SU-DHL-6 (cell line): ENCODE measurements at regions not wholly inside any gene's neighbourhood (a gene's known extent, or its start where the extent isn't known, plus 50 kb on each side); places are given as distances from the start of the nearest gene placed in this dataset.

ENCODE experiments used
- H2AFZ ChIP-seq: fragments of 200-600 bp; sonication (generic); 2 replicates; pipeline ENCODE4 v1.6.1; 2014; ENCODE audit warnings: low read depth, mild to moderate bottlenecking, moderate library complexity, mixed read lengths, antibody characterized with exemption, low read length; ENCODE audit not compliant: severe bottlenecking
- H3F3A ChIP-seq: fragments of 200-600 bp; shearing (Covaris generic); 2 replicates; pipeline ENCODE4 v1.6.0; 2016; ENCODE audit warnings: antibody characterized with exemption, mild to moderate bottlenecking; ENCODE audit not compliant: insufficient read depth
- H3K27ac ChIP-seq: fragments of 200-600 bp; sonication (generic); 2 replicates; pipeline ENCODE4 v1.5.1; 2016; ENCODE audit warnings: low read depth, mild to moderate bottlenecking, low read length, moderate library complexity, mixed read lengths
- H3K27me3 ChIP-seq: fragments of 200-600 bp; sonication (generic), shearing (Covaris generic); 2 replicates; pipeline ENCODE4 v1.6.0; 2014; ENCODE audit warnings: mild to moderate bottlenecking, low read length
- H3K36me3 ChIP-seq: fragments of 200-600 bp; sonication (generic); 2 replicates; pipeline ENCODE4 v1.6.1; 2014; ENCODE audit warnings: mild to moderate bottlenecking, low read length, mixed read lengths
- H3K4me2 ChIP-seq: fragments of 300-600, 200-600 bp; shearing (Covaris generic), sonication (generic); 2 replicates; pipeline ENCODE4 v1.6.0; 2014; ENCODE audit warnings: low read length, low read depth, mild to moderate bottlenecking; ENCODE audit not compliant: poor library complexity, severe bottlenecking
- H3K4me3 ChIP-seq: fragments of 200-600 bp; sonication (generic); 2 replicates; pipeline ENCODE4 v1.5.1; 2014; ENCODE audit warnings: antibody characterized with exemption, low read length, mild to moderate bottlenecking, mixed read lengths; ENCODE audit not compliant: insufficient read depth, poor library complexity, severe bottlenecking
- H3K79me2 ChIP-seq: fragments of 200-600 bp; sonication (generic); 2 replicates; pipeline ENCODE4 v1.6.1; 2014; ENCODE audit warnings: mild to moderate bottlenecking, low read length, moderate library complexity; ENCODE audit not compliant: insufficient read depth
- H3K9ac ChIP-seq: fragments of 200-600 bp; sonication (generic); 2 replicates; pipeline ENCODE4 v1.7.0; 2014; ENCODE audit warnings: mild to moderate bottlenecking, low read length
- H3K9me2 ChIP-seq: fragments of 200-600 bp; sonication (generic); replicated peaks from 2 replicates; pipeline ENCODE4 v1.6.1; 2014; ENCODE audit warnings: low read length; ENCODE audit not compliant: insufficient read depth
- H3K9me3 ChIP-seq: fragments of 200-600 bp; sonication (generic); 2 replicates; pipeline ENCODE4 v1.6.1; 2014; ENCODE audit warnings: low read length, mixed read lengths; ENCODE audit not compliant: insufficient read depth
- H4K20me1 ChIP-seq: fragments of 200-600 bp; sonication (generic); 2 replicates; pipeline ENCODE4 v1.6.1; 2014; ENCODE audit warnings: low read depth, mild to moderate bottlenecking, antibody characterized with exemption, low read length, moderate library complexity, mixed read lengths
- EZH2phosphoT487 ChIP-seq: fragments of 200-600 bp; sonication (generic), shearing (Covaris generic); conservative IDR thresholded peaks from 2 replicates; pipeline ENCODE4 v1.6.1; 2018; ENCODE audit warnings: mild to moderate bottlenecking, antibody characterized with exemption, low read length, moderate library complexity, mixed read lengths
- TF ChIP-seq, protein P1 (sequence below): fragments of 200-600 bp; sonication (generic); IDR thresholded peaks from one replicate; pipeline ENCODE4 v1.5.1; 2017; ENCODE audit warnings: antibody characterized with exemption, mild to moderate bottlenecking, low read length, moderate library complexity; ENCODE audit not compliant: insufficient read depth, poor library complexity, severe bottlenecking

GRCh38 chr5:92944903-92945604 is 636.0 kb downstream of the NR2F1-AS1 start:
- no peaks in the 10 kb centered on the region for H3K9me2 ChIP-seq
- no peaks in the 10 kb centered on the region for H3K9me3 ChIP-seq
- H3K27ac ChIP-seq = no peak overlapping the region
- H3K36me3 ChIP-seq = no peaks in the 10 kb centered on the region
- no peak overlapping the region for H3K4me2 ChIP-seq
- no peaks in the 10 kb centered on the region for H4K20me1 ChIP-seq
- no peak overlapping the region for H2AFZ ChIP-seq
- TF ChIP-seq, protein P1, sequence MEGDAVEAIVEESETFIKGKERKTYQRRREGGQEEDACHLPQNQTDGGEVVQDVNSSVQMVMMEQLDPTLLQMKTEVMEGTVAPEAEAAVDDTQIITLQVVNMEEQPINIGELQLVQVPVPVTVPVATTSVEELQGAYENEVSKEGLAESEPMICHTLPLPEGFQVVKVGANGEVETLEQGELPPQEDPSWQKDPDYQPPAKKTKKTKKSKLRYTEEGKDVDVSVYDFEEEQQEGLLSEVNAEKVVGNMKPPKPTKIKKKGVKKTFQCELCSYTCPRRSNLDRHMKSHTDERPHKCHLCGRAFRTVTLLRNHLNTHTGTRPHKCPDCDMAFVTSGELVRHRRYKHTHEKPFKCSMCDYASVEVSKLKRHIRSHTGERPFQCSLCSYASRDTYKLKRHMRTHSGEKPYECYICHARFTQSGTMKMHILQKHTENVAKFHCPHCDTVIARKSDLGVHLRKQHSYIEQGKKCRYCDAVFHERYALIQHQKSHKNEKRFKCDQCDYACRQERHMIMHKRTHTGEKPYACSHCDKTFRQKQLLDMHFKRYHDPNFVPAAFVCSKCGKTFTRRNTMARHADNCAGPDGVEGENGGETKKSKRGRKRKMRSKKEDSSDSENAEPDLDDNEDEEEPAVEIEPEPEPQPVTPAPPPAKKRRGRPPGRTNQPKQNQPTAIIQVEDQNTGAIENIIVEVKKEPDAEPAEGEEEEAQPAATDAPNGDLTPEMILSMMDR = no peak
- TF ChIP-seq EZH2phosphoT487 = no peak
- H3K27me3 ChIP-seq = no peaks in the 10 kb centered on the region
- no peak overlapping the region for H3K4me3 ChIP-seq
- H3F3A ChIP-seq = no peaks in the 10 kb centered on the region
- no peak overlapping the region for H3K9ac ChIP-seq
- H3K79me2 ChIP-seq = no peaks in the 10 kb centered on the region

GRCh38 chr5:92944337-92944736 is 636.7 kb downstream of the NR2F1-AS1 start:
- H4K20me1 ChIP-seq = no peaks in the 10 kb centered on the region
- H3K79me2 ChIP-seq = no peaks in the 10 kb centered on the region
- no peak overlapping the region for H3K4me2 ChIP-seq
- no peaks in the 10 kb centered on the region for H3K9me2 ChIP-seq
- no peaks in the 10 kb centered on the region for H3F3A ChIP-seq
- no peaks in the 10 kb centered on the region for H3K27me3 ChIP-seq
- H3K9me3 ChIP-seq = no peaks in the 10 kb centered on the region
- no peak overlapping the region for H2AFZ ChIP-seq
- H3K27ac ChIP-seq = no peak overlapping the region
- no peak overlapping the region for H3K9ac ChIP-seq
- no peaks in the 10 kb centered on the region for H3K36me3 ChIP-seq
- no peak overlapping the region for H3K4me3 ChIP-seq
- TF ChIP-seq, protein P1 = no peak
- TF ChIP-seq EZH2phosphoT487 = no peak

- Histone ChIP-seq H3F3A (no peaks in the 10 kb centered on the region), H3K4me3 (no peak overlapping the region), H3K36me3 (no peaks in the 10 kb centered on the region), H3K9ac (no peak overlapping the region), H3K4me2 (no peak overlapping the region), H3K79me2 (no peaks in the 10 kb centered on the region), H3K9me2 (no peaks in the 10 kb centered on the region), H2AFZ (no peak overlapping the region), H3K27me3 (no peaks in the 10 kb centered on the region), H3K27ac (no peak overlapping the region), H4K20me1 (no peaks in the 10 kb centered on the region), H3K9me3 (no peaks in the 10 kb centered on the region)
- TF ChIP-seq, protein P1 = no peak
- no peak for TF ChIP-seq EZH2phosphoT487
Observed at GRCh38 chr5:92942762-92943161, 638.3 kb downstream of the NR2F1-AS1 start.
